Spinal cord (tissue), 9 donors: ENCODE measurements at regions not wholly inside any gene's neighbourhood (a gene's known extent, or its start where the extent isn't known, plus 50 kb on each side); places are given as distances from the start of the nearest gene placed in this dataset.
A peak's percentile ranks its signal among the peaks of the same experiment; 100 is the strongest.

Experiments
- DNase-seq, 6 donors: peaks; one replicate each; pipeline versions ENCODE4 v3.0.0 to v3.0.0-alpha.2; 2013 to 2015; ENCODE audit warnings: low spot score in 6 of 6, low read depth in 4 of 6
- H3K27ac ChIP-seq: one replicate; pipeline ENCODE4 v1.5.1; 2013; ENCODE audit warnings: low read depth, low read length, control low read depth
- H3K27me3 ChIP-seq: one replicate; pipeline ENCODE4 v1.6.1; 2013; ENCODE audit warnings: low read length; ENCODE audit not compliant: control insufficient read depth, insufficient read depth
- H3K36me3 ChIP-seq: one replicate; pipeline ENCODE4 v1.6.1; 2013; ENCODE audit warnings: low read length; ENCODE audit not compliant: control insufficient read depth, insufficient read depth
- H3K4me1 ChIP-seq: one replicate; pipeline ENCODE4 v1.6.1; 2013; ENCODE audit warnings: low read length; ENCODE audit not compliant: control insufficient read depth, insufficient read depth
- H3K4me3 ChIP-seq: one replicate; pipeline ENCODE4 v1.5.1; 2013; ENCODE audit warnings: low read depth, low read length, control low read depth
- H3K9me3 ChIP-seq: one replicate; pipeline ENCODE4 v1.6.1; 2013; ENCODE audit warnings: low read length; ENCODE audit not compliant: control insufficient read depth, insufficient read depth
- WGBS: methylation state at CpG from one replicate; pipeline ENCODE4 v1.1.5; 2013; ENCODE audit warnings: missing lambda C conversion rate; ENCODE audit not compliant: insufficient coverage; 5-methylcytosine and 5-hydroxymethylcytosine counted together
- donor health status: healthy.

GRCh38 chr4:62588671-62589070 lies 1388.5 kb downstream of the ADGRL3 start:
- Histone ChIP-seq H3K27ac (no peak overlapping the region), H3K9me3 (peaks cover 7% of the 10 kb centered on the region), H3K4me3 (no peak overlapping the region), H3K36me3 (no peaks in the 10 kb centered on the region), H3K4me1 (no peaks in the 10 kb centered on the region), H3K27me3 (no peaks in the 10 kb centered on the region)
- WGBS: 67% methylated on average over 1 of the region's 1 CpG
- no peak for DNase-seq

- H3K27me3 ChIP-seq: no peaks in the 10 kb centered on the region
- DNase-seq: no peak
- no peaks in the 10 kb centered on the region for H3K9me3 ChIP-seq
- H3K36me3 ChIP-seq: no peaks in the 10 kb centered on the region
- 83% methylated on average over 4 of the region's 4 CpGs for WGBS
- H3K4me1 ChIP-seq: no peaks in the 10 kb centered on the region
- H3K4me3 ChIP-seq: no peak overlapping the region
- H3K27ac ChIP-seq: no peak overlapping the region
Observed at GRCh38 chr4:62571494-62571893, 1371.4 kb downstream of the ADGRL3 start.

- no peaks in the 10 kb centered on the region for H3K27me3 ChIP-seq
- no peak for DNase-seq
- H3K36me3 ChIP-seq: no peaks in the 10 kb centered on the region
- no peak overlapping the region for H3K4me3 ChIP-seq
- H3K4me1 ChIP-seq: no peaks in the 10 kb centered on the region
- H3K27ac ChIP-seq: no peak overlapping the region
- no peaks in the 10 kb centered on the region for H3K9me3 ChIP-seq
Observed at GRCh38 chr4:62560858-62561257, 1360.7 kb downstream of the ADGRL3 start.

GRCh38 chr4:62550121-62550520 lies 1350.0 kb downstream of the ADGRL3 start:
- DNase-seq: peak in 2 of 6 donors; percentile 24 to 30
- peaks cover 5% of the 10 kb centered on the region for H3K4me1 ChIP-seq

GRCh38 chr4:62549601-62550000 lies 1349.5 kb downstream of the ADGRL3 start:
- Histone ChIP-seq H3K27ac (no peak overlapping the region), H3K9me3 (no peaks in the 10 kb centered on the region), H3K36me3 (no peaks in the 10 kb centered on the region), H3K4me3 (no peak overlapping the region), H3K4me1 (peaks cover 5% of the 10 kb centered on the region), H3K27me3 (no peaks in the 10 kb centered on the region)
- 29% methylated on average over 1 of the region's 1 CpG for WGBS
- DNase-seq: no peak

More at GRCh38 chr4:62550121-62550520, 1350.0 kb downstream of the ADGRL3 start:
- no peak overlapping the region for H3K27ac ChIP-seq
- no peaks in the 10 kb centered on the region for H3K36me3 ChIP-seq
- no CpG with 5 or more reads among the region's 2 CpGs for WGBS
- H3K27me3 ChIP-seq: no peaks in the 10 kb centered on the region
- H3K4me3 ChIP-seq: no peak overlapping the region
- no peaks in the 10 kb centered on the region for H3K9me3 ChIP-seq

- peaks cover under 1% of the 10 kb centered on the region for H3K9me3 ChIP-seq
- H3K27me3 ChIP-seq: no peaks in the 10 kb centered on the region
- H3K4me1 ChIP-seq: peaks cover 5% of the 10 kb centered on the region
- no peak overlapping the region for H3K27ac ChIP-seq
- H3K4me3 ChIP-seq: no peak overlapping the region
- H3K36me3 ChIP-seq: no peaks in the 10 kb centered on the region
- no peak for DNase-seq
Observed at GRCh38 chr4:62548765-62549164, 1348.6 kb downstream of the ADGRL3 start.

- Histone ChIP-seq H3K4me1 (peaks cover 5% of the 10 kb centered on the region), H3K4me3 (no peak overlapping the region), H3K27me3 (no peaks in the 10 kb centered on the region), H3K9me3 (peaks cover 1% of the 10 kb centered on the region), H3K27ac (no peak overlapping the region), H3K36me3 (no peaks in the 10 kb centered on the region)
- no peak for DNase-seq
- WGBS: 72% methylated on average over 11 of the region's 13 CpGs
Observed at GRCh38 chr4:62548108-62548524, 1348.0 kb downstream of the ADGRL3 start.

GRCh38 chr4:62544428-62544827 lies 1344.3 kb downstream of the ADGRL3 start:
- Histone ChIP-seq H3K9me3 (peaks cover 1% of the 10 kb centered on the region), H3K4me1 (no peaks in the 10 kb centered on the region), H3K27ac (no peak overlapping the region), H3K27me3 (no peaks in the 10 kb centered on the region), H3K4me3 (no peak overlapping the region), H3K36me3 (no peaks in the 10 kb centered on the region)
- DNase-seq: no peak
- WGBS: no CpG with 5 or more reads among the region's 3 CpGs

- DNase-seq: no peak
- peaks cover 3% of the 10 kb centered on the region for H3K9me3 ChIP-seq
- no peak overlapping the region for H3K4me3 ChIP-seq
- H3K4me1 ChIP-seq: no peaks in the 10 kb centered on the region
- no peaks in the 10 kb centered on the region for H3K36me3 ChIP-seq
- H3K27ac ChIP-seq: no peak overlapping the region
- no CpG with 5 or more reads among the region's 2 CpGs for WGBS
- H3K27me3 ChIP-seq: no peaks in the 10 kb centered on the region
Observed at GRCh38 chr4:62543002-62543401, 1342.9 kb downstream of the ADGRL3 start.

- no peak overlapping the region for H3K4me3 ChIP-seq
- no peaks in the 10 kb centered on the region for H3K36me3 ChIP-seq
- no peaks in the 10 kb centered on the region for H3K4me1 ChIP-seq
- H3K27ac ChIP-seq: no peak overlapping the region
- DNase-seq: no peak
- no peaks in the 10 kb centered on the region for H3K9me3 ChIP-seq
- H3K27me3 ChIP-seq: no peaks in the 10 kb centered on the region
Observed at GRCh38 chr4:62533573-62533972, 1333.4 kb downstream of the ADGRL3 start.
